MCF 10A (cell line): ENCODE measurements at regions not wholly inside any gene's neighbourhood (a gene's known extent, or its start where the extent isn't known, plus 50 kb on each side); places are given as distances from the start of the nearest gene placed in this dataset.

ENCODE experiments used
- BruUV-seq: library from RNA; stranded (reverse); fragments of 400-500 nt; replicated peaks from 2 replicates; lab custom pipeline; 2021; lab: Mats Ljungman, UMichigan
- CTCF ChIA-PET: fragments of 300-600 bp; sonication (Branson Sonifier 250); formaldehyde crosslinking; extraction: SDS; loops from one replicate; lab custom pipeline; 2021; ENCODE audit warnings: antibody characterized with exemption, inconsistent platforms; lab: Yijun Ruan, JAX
- POLR2A ChIA-PET: fragments of 300-600, 350-650 bp; sonication (Branson Sonifier 250); formaldehyde crosslinking; extraction: SDS; loops from one replicate; lab custom pipeline; 2020; ENCODE audit warnings: antibody characterized with exemption, inconsistent platforms; lab: Yijun Ruan, JAX
- DNase-seq: peaks from one replicate; pipeline ENCODE4 v3.0.0-alpha.2; 2018; ENCODE audit not compliant: unreplicated experiment
- H3K27ac Mint-ChIP-seq: one replicate; pipeline ENCODE4 v1.8.0; 2022; ENCODE audit warnings: mild to moderate bottlenecking, low read depth, mixed read lengths; ENCODE audit not compliant: unreplicated experiment
- H3K27me3 Mint-ChIP-seq: one replicate; pipeline ENCODE4 v1.8.0; 2022; ENCODE audit warnings: mixed read lengths; ENCODE audit not compliant: insufficient read depth, unreplicated experiment
- H3K36me3 Mint-ChIP-seq: one replicate; pipeline ENCODE4 v1.8.0; 2022; ENCODE audit warnings: mild to moderate bottlenecking, moderate library complexity, mixed read lengths; ENCODE audit not compliant: insufficient read depth, unreplicated experiment
- H3K4me1 Mint-ChIP-seq: one replicate; pipeline ENCODE4 v1.8.0; 2022; ENCODE audit warnings: mixed read lengths; ENCODE audit not compliant: insufficient read depth, unreplicated experiment
- H3K4me3 Mint-ChIP-seq: one replicate; pipeline ENCODE4 v1.8.0; 2022; ENCODE audit warnings: mild to moderate bottlenecking, moderate library complexity, mixed read lengths; ENCODE audit not compliant: unreplicated experiment
- H3K9me3 Mint-ChIP-seq: one replicate; pipeline ENCODE4 v1.8.0; 2022; ENCODE audit warnings: mixed read lengths; ENCODE audit not compliant: unreplicated experiment
- CTCF ChIP-seq: fragments of 200-600 bp; IDR thresholded peaks from one replicate; pipeline ENCODE4 v1.8.0; 2022; ENCODE audit warnings: antibody characterized with exemption, mild to moderate bottlenecking; ENCODE audit not compliant: unreplicated experiment
- intact Hi-C: fragments of 100-400 bp; cut with micrococcal nuclease; formaldehyde crosslinking; loops from 2 replicates; pipeline ENCODE4 v1.14.1; 2022

GRCh38 chr3:197443506-197443905, 112.3 kb downstream of the BDH1 start:
- POLR2A ChIA-PET, result interaction anchor here (0.8 to 1.0 kb wide), 2 partner anchors 11 to 112 kb away, joined by 3 to 4 read pairs; no protein-coding TSS in a partner anchor
- Mint-ChIP-seq H3K9me3 (no peaks in the 10 kb centered on the region), H3K36me3 (no peaks in the 10 kb centered on the region), H3K27me3 (no peaks in the 10 kb centered on the region), H3K27ac (no peak overlapping the region), H3K4me3 (no peak overlapping the region), H3K4me1 (no peaks in the 10 kb centered on the region)
- no TSS peak for BruUV-seq
- intact Hi-C loops, result no loop called here
- DNase-seq, result no peak
- TF ChIP-seq CTCF, result no peak
- CTCF ChIA-PET, result no interaction called here

DNA sequence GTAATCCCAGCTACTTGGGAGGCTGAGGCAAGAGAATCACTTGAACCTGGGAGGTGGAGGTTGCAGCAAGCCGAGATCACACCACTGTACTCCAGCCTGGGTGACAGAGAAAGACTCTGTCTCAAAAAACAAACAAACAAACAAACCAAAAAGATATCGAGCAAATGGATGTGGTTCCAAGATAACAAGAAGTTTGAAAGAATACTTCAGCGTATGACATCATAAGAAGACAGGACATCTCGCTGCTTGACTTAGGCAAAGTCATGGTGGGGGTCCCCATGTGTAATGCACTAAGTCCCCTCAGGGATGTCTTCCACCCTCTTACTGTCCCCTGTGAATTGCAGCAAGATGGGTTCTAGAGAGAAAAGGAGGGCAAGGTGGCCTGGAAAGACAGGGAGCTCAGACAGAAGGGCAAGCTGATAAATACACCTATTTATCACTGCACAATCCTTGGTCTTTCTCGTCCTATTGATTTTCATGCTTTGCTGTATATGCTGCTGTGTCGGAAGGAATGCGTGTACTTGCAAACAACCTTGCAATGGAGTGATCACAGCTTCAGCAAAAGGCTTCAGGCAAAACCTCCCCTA, 115.0 kb downstream of the BDH1 start:
- no peak for TF ChIP-seq CTCF
- no peaks in the 10 kb centered on the region for H3K36me3 Mint-ChIP-seq
- H3K27ac Mint-ChIP-seq, result no peak overlapping the region
- intact Hi-C loops, result no loop called here
- CTCF ChIA-PET, result no interaction called here
- DNase-seq, result no peak
- H3K27me3 Mint-ChIP-seq, result no peaks in the 10 kb centered on the region
- no peaks in the 10 kb centered on the region for H3K9me3 Mint-ChIP-seq
- H3K4me1 Mint-ChIP-seq, result no peaks in the 10 kb centered on the region
- no TSS peak for BruUV-seq
- POLR2A ChIA-PET, result interaction anchor here (0.8 to 1.6 kb wide), 2 partner anchors 8 to 19 kb away, joined by 3 read pairs; no protein-coding TSS in a partner anchor
- no peak overlapping the region for H3K4me3 Mint-ChIP-seq

DNA sequence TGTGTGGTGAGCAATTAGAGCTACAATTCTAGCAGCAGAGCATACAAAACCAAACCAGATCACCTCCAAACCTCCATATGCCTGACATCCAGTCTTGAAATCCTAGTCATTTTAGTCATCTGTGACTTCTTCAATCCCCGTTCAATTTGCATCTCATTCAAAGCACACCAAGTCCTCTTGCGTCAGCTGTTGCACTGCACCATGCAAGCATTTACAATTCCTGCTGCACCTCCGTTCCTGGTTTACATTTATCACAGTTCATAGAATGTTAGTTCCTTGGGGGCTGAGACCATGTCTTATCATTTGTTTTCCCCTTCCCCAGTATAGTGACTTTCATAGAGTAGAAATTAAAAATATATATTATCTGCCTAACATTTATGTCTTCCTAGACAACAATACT, 116.9 kb downstream of the BDH1 start:
- intact Hi-C loops, result no loop called here
- Mint-ChIP-seq H3K4me3 (no peak overlapping the region), H3K27ac (no peak overlapping the region), H3K9me3 (no peaks in the 10 kb centered on the region), H3K4me1 (no peaks in the 10 kb centered on the region), H3K27me3 (peaks cover 7% of the 10 kb centered on the region), H3K36me3 (no peaks in the 10 kb centered on the region)
- POLR2A ChIA-PET, result interaction anchor here (0.5 to 1.2 kb wide), 3 partner anchors 11 to 116 kb away, joined by 3 read pairs; no protein-coding TSS in a partner anchor
- BruUV-seq, result no TSS peak
- CTCF ChIA-PET, result interaction anchor here (0.6 to 1.3 kb wide), 3 partner anchors 15 to 72 kb away, joined by 3 to 4 read pairs (median 4); no protein-coding TSS in a partner anchor
- DNase-seq, result no peak
- no peak for TF ChIP-seq CTCF

DNA sequence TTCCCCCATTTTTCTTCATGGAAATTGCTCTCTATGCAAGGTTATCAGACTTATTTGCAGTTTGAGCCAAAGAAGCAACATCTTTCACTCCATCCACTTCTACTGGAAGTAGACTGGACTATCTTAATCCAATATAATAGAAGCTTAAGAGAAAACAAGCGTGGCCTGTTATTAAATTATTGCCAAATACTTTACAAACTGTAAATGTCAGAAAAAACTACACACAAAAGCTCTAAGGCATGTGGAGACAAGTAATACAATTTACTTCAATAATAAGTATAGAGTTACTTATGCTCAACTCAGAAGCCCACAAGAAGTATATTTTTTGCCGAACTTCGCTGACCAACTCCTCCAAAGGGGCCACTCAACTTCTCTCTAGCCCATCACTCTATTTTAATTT, 120.3 kb downstream of the BDH1 start:
- POLR2A ChIA-PET, result interaction anchor here (0.6 to 2.0 kb wide), 2 partner anchors 14 to 237 kb away, joined by 3 to 7 read pairs; no protein-coding TSS in a partner anchor

More for the DNA sequence above, 120.3 kb downstream of the BDH1 start:
- no peaks in the 10 kb centered on the region for H3K9me3 Mint-ChIP-seq
- H3K4me1 Mint-ChIP-seq, result peaks cover 6% of the 10 kb centered on the region
- DNase-seq, result no peak
- intact Hi-C loops, result no loop called here
- H3K27ac Mint-ChIP-seq, result no peak overlapping the region
- no peak for TF ChIP-seq CTCF
- BruUV-seq, result no TSS peak
- CTCF ChIA-PET, result interaction anchor here (0.6 to 1.5 kb wide), 3 partner anchors 13 to 29 kb away, joined by 3 to 7 read pairs (median 3); no protein-coding TSS in a partner anchor
- no peaks in the 10 kb centered on the region for H3K36me3 Mint-ChIP-seq
- no peak overlapping the region for H3K4me3 Mint-ChIP-seq
- H3K27me3 Mint-ChIP-seq, result peaks cover 11% of the 10 kb centered on the region
